IMR-90 (cell line): ENCODE measurements at regions not wholly inside any gene's neighbourhood (a gene's known extent, or its start where the extent isn't known, plus 50 kb on each side); places are given as distances from the start of the nearest gene placed in this dataset.

Experiments
- ATAC-seq: fragments of 200-7000 bp; cut with Tn5 transposase; 2 replicates; pipeline ENCODE4 v1.9.1; 2020; ENCODE audit warnings: low read depth, mild to moderate bottlenecking, moderate library complexity
- BruUV-seq: library from RNA; stranded (reverse); fragments of 400-500 nt; replicated peaks from 2 replicates; lab custom pipeline; 2021; lab: Mats Ljungman, UMichigan
- CTCF ChIA-PET: fragments of 300-600 bp; formaldehyde crosslinking; extraction: SDS; loops from one replicate; lab custom pipeline; 2021; ENCODE audit warnings: antibody characterized with exemption; lab: Yijun Ruan, JAX
- POLR2A ChIA-PET: fragments of 300-600 bp; sonication (Branson Sonifier 250); formaldehyde crosslinking; loops from one replicate; lab custom pipeline; 2022; ENCODE audit warnings: antibody characterized with exemption; ENCODE audit not compliant: unreplicated experiment; lab: Charles Lee
- DNase-seq: peaks from one replicate; pipeline ENCODE4 v3.0.0; 2013
- H2AFZ ChIP-seq: replicated peaks from 2 replicates; pipeline ENCODE3; 2013; ENCODE audit warnings: low read length, mild to moderate bottlenecking; ENCODE audit not compliant: poor library complexity
- H2AK5ac ChIP-seq: 2 replicates; pipeline ENCODE4 v1.6.1; 2013; ENCODE audit warnings: low read depth, low read length, inconsistent platforms
- H2AK9ac ChIP-seq: replicated peaks from 2 replicates; pipeline ENCODE3; 2013; ENCODE audit warnings: mild to moderate bottlenecking, low read depth, low read length, moderate library complexity; ENCODE audit not compliant: poor library complexity
- H2BK120ac ChIP-seq: 2 replicates; pipeline ENCODE4 v1.6.1; 2013; ENCODE audit warnings: low read depth, low read length, inconsistent platforms
- H2BK15ac ChIP-seq: 3 replicates; pipeline ENCODE4 v1.6.1; 2013; ENCODE audit warnings: low read depth, low read length, inconsistent platforms
- H2BK20ac ChIP-seq: 2 replicates; pipeline ENCODE4 v1.6.1; 2013; ENCODE audit warnings: low read depth, mild to moderate bottlenecking, inconsistent platforms, low read length, moderate library complexity
- H2BK5ac ChIP-seq: 2 replicates; pipeline ENCODE4 v1.6.1; 2013; ENCODE audit warnings: mild to moderate bottlenecking, low read depth, low read length, inconsistent platforms; ENCODE audit not compliant: poor library complexity, severe bottlenecking
- H3K14ac ChIP-seq: replicated peaks from 2 replicates; pipeline ENCODE4 v1.6.1; 2013; ENCODE audit warnings: low read depth, low read length, inconsistent platforms
- H3K18ac ChIP-seq: 2 replicates; pipeline ENCODE4 v1.6.1; 2013; ENCODE audit warnings: low read depth, low read length, control low read depth
- H3K23ac ChIP-seq: 2 replicates; pipeline ENCODE4 v1.6.1; 2013; ENCODE audit warnings: low read depth, low read length, inconsistent platforms
- H3K27ac ChIP-seq: 2 replicates; pipeline ENCODE4 v1.5.1; 2013; ENCODE audit warnings: mild to moderate bottlenecking, control low read depth, low read length; ENCODE audit not compliant: insufficient read depth
- H3K27me3 ChIP-seq: 2 replicates; pipeline ENCODE4 v1.6.1; 2013; ENCODE audit warnings: low read length; ENCODE audit not compliant: control insufficient read depth, insufficient read depth
- H3K36me3 ChIP-seq: 2 replicates; pipeline ENCODE4 v1.6.1; 2013; ENCODE audit warnings: low read length, mixed read lengths; ENCODE audit not compliant: control insufficient read depth, insufficient read depth
- H3K4ac ChIP-seq: 2 replicates; pipeline ENCODE4 v1.6.1; 2013; ENCODE audit warnings: low read depth, low read length, inconsistent platforms
- H3K4me1 ChIP-seq: 2 replicates; pipeline ENCODE4 v1.6.1; 2013; ENCODE audit warnings: low read length, mixed read lengths; ENCODE audit not compliant: control insufficient read depth, insufficient read depth
- H3K4me2 ChIP-seq: 2 replicates; pipeline ENCODE4 v1.6.1; 2013; ENCODE audit warnings: low read depth, mild to moderate bottlenecking, control low read depth, low read length, moderate library complexity
- H3K4me3 ChIP-seq: 2 replicates; pipeline ENCODE4 v1.5.1; 2013; ENCODE audit warnings: low read depth, mild to moderate bottlenecking, control low read depth, low read length, moderate library complexity; ENCODE audit not compliant: insufficient read depth
- H3K56ac ChIP-seq: 2 replicates; pipeline ENCODE4 v1.6.1; 2013; ENCODE audit warnings: low read length, inconsistent platforms; ENCODE audit not compliant: insufficient read depth; ENCODE audit errors: extremely low read depth
- H3K79me1 ChIP-seq, 2 experiments: 2 replicates each; pipeline ENCODE4 v1.6.1; 2013; ENCODE audit warnings: low read length in 2 of 2, inconsistent platforms in 1 of 2, low read depth in 1 of 2
- H3K9ac ChIP-seq: 2 replicates; pipeline ENCODE4 v1.6.1; 2013; ENCODE audit warnings: low read depth, low read length, control low read depth
- H3K9me1 ChIP-seq: 2 replicates; pipeline ENCODE4 v1.6.1; 2013; ENCODE audit warnings: low read length, inconsistent platforms; ENCODE audit not compliant: insufficient read depth
- H3K9me3 ChIP-seq: 2 replicates; pipeline ENCODE4 v1.6.1; 2013; ENCODE audit warnings: low read length; ENCODE audit not compliant: control insufficient read depth, insufficient read depth
- H4K20me1 ChIP-seq: 2 replicates; pipeline ENCODE4 v1.6.1; 2013; ENCODE audit warnings: low read length, inconsistent platforms; ENCODE audit not compliant: insufficient read depth
- H4K5ac ChIP-seq: 2 replicates; pipeline ENCODE4 v1.6.1; 2013; ENCODE audit warnings: mild to moderate bottlenecking, low read depth, low read length, control low read depth
- H4K8ac ChIP-seq, 2 experiments: 2 replicates each; pipeline ENCODE4 v1.6.1; 2013; ENCODE audit warnings: low read depth in 2 of 2, low read length in 2 of 2, control low read depth in 1 of 2, inconsistent platforms in 1 of 2
- H4K91ac ChIP-seq: 2 replicates; pipeline ENCODE4 v1.6.1; 2013; ENCODE audit warnings: low read depth, low read length, inconsistent platforms; ENCODE audit not compliant: insufficient read depth
- CEBPB ChIP-seq: IDR thresholded peaks from 2 replicates; pipeline ENCODE4 v1.6.1; 2012; ENCODE audit warnings: low read depth, low read length, improper control_type of control experiment
- FOS ChIP-seq: fragments of 150-350 bp; IDR thresholded peaks from 2 replicates; pipeline ENCODE4 v1.6.1; 2016; ENCODE audit warnings: low read depth, low read length
- MAZ ChIP-seq: IDR thresholded peaks from 2 replicates; pipeline ENCODE4 v1.6.1; 2012; ENCODE audit warnings: low read depth, mild to moderate bottlenecking, low read length, improper control_type of control experiment, moderate library complexity, borderline replicate concordance
- MXI1 ChIP-seq: IDR thresholded peaks from 2 replicates; pipeline ENCODE4 v1.6.1; 2012; ENCODE audit warnings: low read depth, mild to moderate bottlenecking, low read length, moderate library complexity, borderline replicate concordance
- NFE2L2 ChIP-seq: fragments of 150-350 bp; IDR thresholded peaks from 2 replicates; pipeline ENCODE4 v1.6.1; 2016; ENCODE audit warnings: low read depth, mild to moderate bottlenecking, low read length
- RCOR1 ChIP-seq: IDR thresholded peaks from 2 replicates; pipeline ENCODE4 v1.6.1; 2012; ENCODE audit warnings: mild to moderate bottlenecking, low read length, improper control_type of control experiment; ENCODE audit not compliant: insufficient replicate concordance
- WGBS, 2 experiments: methylation state at CpG; one replicate each; pipeline versions ENCODE4 v1.1.5 to v1.1.7; 2013; ENCODE audit warnings: missing lambda C conversion rate in 2 of 2; ENCODE audit not compliant: insufficient read length in 1 of 2; ENCODE audit errors: extremely low coverage in 2 of 2; 5-methylcytosine and 5-hydroxymethylcytosine counted together
- dilution Hi-C: fragments of 300-500 bp; cut with HindIII; formaldehyde crosslinking; loops from one replicate; pipeline ENCODE4 v1.14.3; 2018; ENCODE audit warnings: low sequenced_read_pairs; ENCODE audit not compliant: unreplicated experiment
- in situ Hi-C: fragments of 300-500 bp; cut with MboI; formaldehyde crosslinking; loops from 3 replicates; pipeline ENCODE4 v1.14.3; 2019; ENCODE audit warnings: low sequenced_read_pairs, inconsistent platforms, mixed read lengths
- intact Hi-C: fragments of 100-400 bp; cut with micrococcal nuclease; formaldehyde crosslinking; loops from 2 replicates; pipeline ENCODE4 v1.10.0; 2022

DNA sequence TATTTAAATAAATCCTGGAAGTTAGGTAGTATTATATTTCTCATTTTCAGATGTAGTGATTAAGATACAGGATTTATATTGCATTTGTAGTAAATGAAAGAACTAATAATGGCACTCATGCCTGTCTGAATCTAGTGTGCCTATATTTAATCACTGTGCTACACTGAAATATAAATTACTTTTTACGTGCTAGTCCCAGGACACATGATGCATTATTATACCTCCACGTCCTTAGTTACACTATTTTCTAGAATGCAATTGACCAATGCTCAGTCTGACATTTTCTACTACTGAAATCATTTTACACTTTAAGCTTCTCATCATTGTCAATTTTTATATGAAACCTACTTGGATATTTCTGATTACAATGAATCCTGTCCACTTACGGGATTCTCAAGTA is 80.9 kb upstream of the TMEFF2 start:
- Histone ChIP-seq H3K14ac (no peak overlapping the region), H2AK9ac (no peak overlapping the region), H3K56ac (no peak overlapping the region), H2BK20ac (no peak overlapping the region), H2BK5ac (no peak overlapping the region), H3K27me3 (no peaks in the 10 kb centered on the region), H2AK5ac (no peak overlapping the region), H2BK15ac (no peak overlapping the region), H2AFZ (no peak overlapping the region), H3K4me2 (no peak overlapping the region), H3K79me1 (no peaks in the 10 kb centered on the region), H3K4me3 (no peak overlapping the region), H3K4ac (no peak overlapping the region), H3K9ac (no peak overlapping the region), H3K27ac (no peak overlapping the region), H4K91ac (no peak overlapping the region), H4K20me1 (no peaks in the 10 kb centered on the region), H4K8ac (no peak overlapping the region), H3K9me3 (no peaks in the 10 kb centered on the region), H3K23ac (no peak overlapping the region), H3K18ac (no peak overlapping the region), H3K4me1 (no peaks in the 10 kb centered on the region), H2BK120ac (no peak overlapping the region), H4K5ac (no peak overlapping the region), H3K36me3 (no peaks in the 10 kb centered on the region), H3K9me1 (no peaks in the 10 kb centered on the region)
- WGBS, 2 experiments, result no CpG with 5 or more reads among the region's 3 CpGs
- POLR2A ChIA-PET, result no interaction called here
- no peak for TF ChIP-seq NFE2L2
- no peak for TF ChIP-seq CEBPB
- no peak for TF ChIP-seq MXI1
- no peak for TF ChIP-seq FOS
- no peak for TF ChIP-seq MAZ
- no peak for TF ChIP-seq RCOR1
- intact Hi-C loops, result no loop called here
- no peak for DNase-seq
- no peak for ATAC-seq
- no TSS peak for BruUV-seq
- CTCF ChIA-PET, result no interaction called here
- in situ Hi-C loops, result no loop called here
- dilution Hi-C loops, result no loop called here
